HCT116 (cell line): ENCODE measurements at regions not wholly inside any gene's neighbourhood (a gene's known extent, or its start where the extent isn't known, plus 50 kb on each side); places are given as distances from the start of the nearest gene placed in this dataset.

Experiments used
- ATAC-seq: fragments of 200-7000 bp; cut with Tn5 transposase; 2 replicates; pipeline ENCODE4 v1.9.1; 2020; ENCODE audit warnings: mild to moderate bottlenecking, moderate library complexity
- BruUV-seq: library from RNA; stranded (reverse); fragments of 400-500 nt; replicated peaks from 2 replicates; lab custom pipeline; 2021; lab: Mats Ljungman, UMichigan
- CTCF ChIA-PET: fragments of 300-600 bp; sonication (Branson Sonifier 250); formaldehyde crosslinking; loops from one replicate; lab custom pipeline; 2021; ENCODE audit warnings: antibody characterized with exemption; lab: Charles Lee
- POLR2A ChIA-PET: fragments of 300-600, 350-600 bp; sonication (Branson Sonifier 250); formaldehyde crosslinking; loops from one replicate; lab custom pipeline; 2021; ENCODE audit warnings: antibody characterized with exemption; lab: Charles Lee
- RAD21 ChIA-PET, 2 experiments: fragments of 300-600 bp; sonication (Branson Sonifier 250); formaldehyde crosslinking; loops; one replicate each; lab custom pipeline; 2023; ENCODE audit warnings: low total read pairs in 2 of 2; ENCODE audit not compliant: uncharacterized antibody in 2 of 2, unreplicated experiment in 2 of 2, low non-redundant PET in 1 of 2; lab: Charles Lee
- DNase-seq: peaks from one replicate; pipeline ENCODE4 v3.0.0-alpha.2; 2010; ENCODE audit warnings: low read depth, low spot score
- H2AFZ ChIP-seq: fragments of 200-600 bp; shearing (Covaris generic), sonication (generic); 2 replicates; pipeline ENCODE4 v1.6.1; 2017; ENCODE audit warnings: low read depth, mixed run types, mixed read lengths, antibody characterized with exemption, low read length; ENCODE audit not compliant: poor library complexity, severe bottlenecking
- H3K27ac ChIP-seq: 2 replicates; pipeline ENCODE4 v1.5.1; 2012; ENCODE audit warnings: low read depth, low read length
- H3K27me3 ChIP-seq: fragments of 200-600 bp; sonication (generic); 2 replicates; pipeline ENCODE4 v1.6.1; 2016; ENCODE audit warnings: mixed run types, low read length, mixed read lengths; ENCODE audit not compliant: insufficient read depth
- H3K36me3 ChIP-seq, 2 experiments: fragments of 200-500 bp in 1 of 2; fragments of 200-600 bp in 1 of 2; sonication (Bioruptor generic) in 1 of 2; sonication (generic) in 1 of 2; 2 replicates each; pipeline versions ENCODE4 v1.5.1 to v1.6.1; 2014 to 2016; ENCODE audit warnings: low read length in 2 of 2, inconsistent platforms in 1 of 2, mixed read lengths in 1 of 2, mixed run types in 1 of 2; ENCODE audit not compliant: insufficient read depth in 2 of 2, control insufficient read depth in 1 of 2
- H3K4me1 ChIP-seq, 2 experiments: fragments of 200-600 bp in 1 of 2; sonication (generic) in 1 of 2; 2 replicates each; pipeline versions ENCODE4 v1.5.1 to v1.6.1; 2012 to 2017; ENCODE audit warnings: low read length in 2 of 2, inconsistent platforms in 1 of 2, mild to moderate bottlenecking in 1 of 2, mixed read lengths in 1 of 2, mixed run types in 1 of 2, moderate library complexity in 1 of 2; ENCODE audit not compliant: insufficient read depth in 2 of 2, control insufficient read depth in 1 of 2
- H3K4me2 ChIP-seq: fragments of 200-600 bp; sonication (generic); 2 replicates; pipeline ENCODE4 v1.6.1; 2017; ENCODE audit warnings: mixed run types, low read length, mixed read lengths
- H3K4me3 ChIP-seq, 2 experiments: fragments of 200-600 bp in 1 of 2; sonication (generic) in 1 of 2; replicated peaks in 1 of 2; 2 replicates each; pipeline ENCODE4 v1.5.1; 2011 to 2016; ENCODE audit warnings: low read length in 2 of 2, control low read depth in 1 of 2, low read depth in 1 of 2, mild to moderate bottlenecking in 1 of 2, mixed read lengths in 1 of 2, mixed run types in 1 of 2
- H3K79me2 ChIP-seq: fragments of 200-600 bp; sonication (generic); 2 replicates; pipeline ENCODE4 v1.6.1; 2017; ENCODE audit warnings: mild to moderate bottlenecking, mixed run types, low read length, moderate library complexity, mixed read lengths; ENCODE audit not compliant: insufficient read depth
- H3K9ac ChIP-seq: fragments of 200-600 bp; sonication (generic); 2 replicates; pipeline ENCODE4 v1.6.1; 2016; ENCODE audit warnings: low read length, mixed read lengths
- H3K9me2 ChIP-seq: fragments of 200-600 bp; sonication (generic), shearing (Covaris generic); 2 replicates; pipeline ENCODE4 v1.6.1; 2017; ENCODE audit warnings: mixed run types, mild to moderate bottlenecking, moderate library complexity; ENCODE audit not compliant: insufficient read depth
- H3K9me3 ChIP-seq, 2 experiments: fragments of 200-500 bp in 1 of 2; fragments of 200-600 bp in 1 of 2; sonication (Bioruptor generic) in 1 of 2; sonication (generic) in 1 of 2; 2 replicates each; pipeline ENCODE4 v1.6.1; 2014 to 2017; ENCODE audit warnings: low read length in 2 of 2, mixed read lengths in 2 of 2, inconsistent platforms in 1 of 2, low read depth in 1 of 2, mild to moderate bottlenecking in 1 of 2, mixed run types in 1 of 2, moderate library complexity in 1 of 2; ENCODE audit not compliant: control insufficient read depth in 1 of 2, insufficient read depth in 1 of 2
- H4K20me1 ChIP-seq: fragments of 200-600 bp; sonication (generic), shearing (Covaris generic); 2 replicates; pipeline ENCODE4 v1.6.1; 2017; ENCODE audit warnings: mixed run types, mild to moderate bottlenecking, moderate library complexity; ENCODE audit not compliant: insufficient read depth
- EGR1 ChIP-seq: IDR thresholded peaks from 2 replicates; pipeline ENCODE4 v1.6.1; 2012; ENCODE audit warnings: low read depth
- ELF1 ChIP-seq: IDR thresholded peaks from 2 replicates; pipeline ENCODE4 v1.6.1; 2012; ENCODE audit warnings: low read depth, borderline replicate concordance
- EZH2phosphoT487 ChIP-seq: fragments of 200-600 bp; IDR thresholded peaks from 2 replicates; pipeline ENCODE4 v1.6.1; 2018; ENCODE audit warnings: antibody characterized with exemption, borderline replicate concordance
- FOSL1 ChIP-seq: IDR thresholded peaks from 2 replicates; pipeline ENCODE4 v1.6.1; 2012; ENCODE audit warnings: low read depth
- JUND ChIP-seq: IDR thresholded peaks from 2 replicates; pipeline ENCODE4 v1.6.1; 2012
- POLR2A ChIP-seq: IDR thresholded peaks from 2 replicates; pipeline ENCODE4 v1.7.0; 2011; ENCODE audit warnings: borderline replicate concordance; ENCODE audit not compliant: insufficient read depth, insufficient read length; ENCODE audit errors: extremely low read depth
- RAD21 ChIP-seq: IDR thresholded peaks from 2 replicates; pipeline ENCODE4 v1.6.1; 2012; ENCODE audit warnings: low read depth, mild to moderate bottlenecking
- SIN3A ChIP-seq: IDR thresholded peaks from 2 replicates; pipeline ENCODE4 v1.6.1; 2012; ENCODE audit warnings: low read depth
- SRF ChIP-seq: IDR thresholded peaks from 2 replicates; pipeline ENCODE4 v1.6.1; 2012; ENCODE audit warnings: low read depth
- TCF7L2 ChIP-seq: IDR thresholded peaks from 2 replicates; pipeline ENCODE4 v1.7.0; 2011; ENCODE audit warnings: borderline replicate concordance, inconsistent platforms; ENCODE audit not compliant: insufficient read depth, insufficient read length; ENCODE audit errors: extremely low read depth
- YY1 ChIP-seq: IDR thresholded peaks from 2 replicates; pipeline ENCODE4 v1.6.1; 2011; ENCODE audit warnings: low read length, low read depth, moderate library complexity, mild to moderate bottlenecking; ENCODE audit not compliant: insufficient replicate concordance; ENCODE audit errors: extremely low read depth
- ZBTB33 ChIP-seq: IDR thresholded peaks from 2 replicates; pipeline ENCODE4 v1.6.1; 2011; ENCODE audit warnings: mild to moderate bottlenecking, low read length, moderate library complexity; ENCODE audit not compliant: insufficient replicate concordance; ENCODE audit errors: extremely low read depth
- ZFX ChIP-seq: fragments of 450-650 bp; IDR thresholded peaks from 2 replicates; pipeline ENCODE4 v1.6.1; 2017
- ZNF274 ChIP-seq: fragments of 200-500 bp; sonication (Bioruptor generic); IDR thresholded peaks from 2 replicates; pipeline ENCODE4 v1.6.1; 2014; ENCODE audit warnings: mild to moderate bottlenecking, low read depth, low read length, inconsistent platforms
- intact Hi-C: fragments of 100-400 bp; cut with micrococcal nuclease; formaldehyde crosslinking; loops from 2 replicates; pipeline ENCODE4 v1.10.0; 2022
- TF ChIP-seq, protein P1 (sequence below): IDR thresholded peaks from 2 replicates; pipeline ENCODE4 v1.6.1; 2012; ENCODE audit warnings: low read depth

DNA sequence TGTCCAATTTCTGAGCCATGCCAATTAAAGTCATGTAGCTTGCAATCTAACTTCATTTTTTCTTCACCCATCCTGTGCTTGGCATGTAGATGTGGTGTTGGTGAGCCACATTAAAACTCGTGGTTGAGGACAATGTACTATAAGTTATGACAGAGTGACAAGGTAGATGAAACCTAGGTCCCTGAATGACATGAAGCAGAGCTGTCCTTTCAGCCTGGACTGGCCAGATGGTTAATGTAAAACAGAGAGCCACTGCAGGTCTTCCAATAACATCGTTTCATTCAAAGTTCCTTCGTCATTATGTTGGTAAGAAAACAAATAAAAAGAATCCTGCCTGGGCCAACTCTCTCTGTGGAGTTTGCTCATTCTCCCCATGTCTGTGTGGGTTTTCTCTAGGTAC, 856.5 kb upstream of the SEMA6A start:
- TF ChIP-seq YY1 = no peak
- no peak for TF ChIP-seq ZFX
- no peak for TF ChIP-seq RAD21
- no peak for TF ChIP-seq FOSL1
- no peak for TF ChIP-seq EGR1
- TF ChIP-seq JUND = no peak
- TF ChIP-seq ELF1 = no peak
- Histone ChIP-seq H3K27ac (no peak overlapping the region), H3K9ac (no peak overlapping the region), H3K9me2 (no peaks in the 10 kb centered on the region), H3K4me3 (no peak overlapping the region), H3K4me1 (no peaks in the 10 kb centered on the region), H3K79me2 (no peaks in the 10 kb centered on the region), H3K36me3 (no peaks in the 10 kb centered on the region), H3K4me2 (no peak overlapping the region), H4K20me1 (no peaks in the 10 kb centered on the region), H3K9me3 (no peaks in the 10 kb centered on the region), H2AFZ (no peak overlapping the region), H3K27me3 (no peaks in the 10 kb centered on the region)
- RAD21 ChIA-PET = no interaction called here
- intact Hi-C loops = no loop called here
- BruUV-seq = no TSS peak
- DNase-seq = no peak
- CTCF ChIA-PET = interaction anchor here (1.1 kb wide), 1 partner anchor 24 kb away, joined by 4 read pairs; no protein-coding TSS in a partner anchor
- POLR2A ChIA-PET = no interaction called here
- no peak for ATAC-seq

GRCh38 chr5:117425163-117425562, 850.5 kb upstream of the SEMA6A start:
- no peak overlapping the region for H3K4me2 ChIP-seq
- H3K9me3 ChIP-seq = no peaks in the 10 kb centered on the region
- H3K27me3 ChIP-seq = no peaks in the 10 kb centered on the region
- no peaks in the 10 kb centered on the region for H3K36me3 ChIP-seq
- no peaks in the 10 kb centered on the region for H3K79me2 ChIP-seq
- CTCF ChIA-PET = interaction anchor here (1.5 kb wide), 1 partner anchor 30 kb away, joined by 3 read pairs; no protein-coding TSS in a partner anchor
- H2AFZ ChIP-seq = no peak overlapping the region
- POLR2A ChIA-PET = no interaction called here
- no peaks in the 10 kb centered on the region for H4K20me1 ChIP-seq
- no peaks in the 10 kb centered on the region for H3K9me2 ChIP-seq
- H3K4me3 ChIP-seq = no peak overlapping the region
- no peaks in the 10 kb centered on the region for H3K4me1 ChIP-seq
- H3K9ac ChIP-seq = no peak overlapping the region
- BruUV-seq = no TSS peak
- ATAC-seq (no peak), DNase-seq (no peak)
- intact Hi-C loops = no loop called here
- TF ChIP-seq YY1 (no peak), ZBTB33 (no peak), ZNF274 (no peak), POLR2A (no peak), EZH2phosphoT487 (no peak), SIN3A (no peak), ZFX (no peak), TCF7L2 (no peak), SRF (no peak)
- TF ChIP-seq, protein P1, sequence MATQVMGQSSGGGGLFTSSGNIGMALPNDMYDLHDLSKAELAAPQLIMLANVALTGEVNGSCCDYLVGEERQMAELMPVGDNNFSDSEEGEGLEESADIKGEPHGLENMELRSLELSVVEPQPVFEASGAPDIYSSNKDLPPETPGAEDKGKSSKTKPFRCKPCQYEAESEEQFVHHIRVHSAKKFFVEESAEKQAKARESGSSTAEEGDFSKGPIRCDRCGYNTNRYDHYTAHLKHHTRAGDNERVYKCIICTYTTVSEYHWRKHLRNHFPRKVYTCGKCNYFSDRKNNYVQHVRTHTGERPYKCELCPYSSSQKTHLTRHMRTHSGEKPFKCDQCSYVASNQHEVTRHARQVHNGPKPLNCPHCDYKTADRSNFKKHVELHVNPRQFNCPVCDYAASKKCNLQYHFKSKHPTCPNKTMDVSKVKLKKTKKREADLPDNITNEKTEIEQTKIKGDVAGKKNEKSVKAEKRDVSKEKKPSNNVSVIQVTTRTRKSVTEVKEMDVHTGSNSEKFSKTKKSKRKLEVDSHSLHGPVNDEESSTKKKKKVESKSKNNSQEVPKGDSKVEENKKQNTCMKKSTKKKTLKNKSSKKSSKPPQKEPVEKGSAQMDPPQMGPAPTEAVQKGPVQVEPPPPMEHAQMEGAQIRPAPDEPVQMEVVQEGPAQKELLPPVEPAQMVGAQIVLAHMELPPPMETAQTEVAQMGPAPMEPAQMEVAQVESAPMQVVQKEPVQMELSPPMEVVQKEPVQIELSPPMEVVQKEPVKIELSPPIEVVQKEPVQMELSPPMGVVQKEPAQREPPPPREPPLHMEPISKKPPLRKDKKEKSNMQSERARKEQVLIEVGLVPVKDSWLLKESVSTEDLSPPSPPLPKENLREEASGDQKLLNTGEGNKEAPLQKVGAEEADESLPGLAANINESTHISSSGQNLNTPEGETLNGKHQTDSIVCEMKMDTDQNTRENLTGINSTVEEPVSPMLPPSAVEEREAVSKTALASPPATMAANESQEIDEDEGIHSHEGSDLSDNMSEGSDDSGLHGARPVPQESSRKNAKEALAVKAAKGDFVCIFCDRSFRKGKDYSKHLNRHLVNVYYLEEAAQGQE = no peak
- no peak overlapping the region for H3K27ac ChIP-seq
- RAD21 ChIA-PET = no interaction called here
